DOHH2 (cell line): ENCODE measurements at regions not wholly inside any gene's neighbourhood (a gene's known extent, or its start where the extent isn't known, plus 50 kb on each side); places are given as distances from the start of the nearest gene placed in this dataset.
"Not testable (repeated sequence)": the region's sequence is repeated elsewhere in the genome, so short reads cannot be mapped to it uniquely, and the experiment has no call there.

Experiments used
- H3F3A ChIP-seq: fragments of 200-600 bp; sonication (generic), shearing (Covaris generic); 2 replicates; pipeline ENCODE4 v1.6.0; 2016; ENCODE audit warnings: antibody characterized with exemption, mild to moderate bottlenecking; ENCODE audit not compliant: control insufficient read depth, insufficient read depth
- H3K27ac ChIP-seq: fragments of 200-600 bp; sonication (generic); 2 replicates; pipeline ENCODE4 v1.5.1; 2014; ENCODE audit warnings: low read depth, mild to moderate bottlenecking, low read length, moderate library complexity
- H3K27me3 ChIP-seq: fragments of 200-600 bp; sonication (generic); 2 replicates; pipeline ENCODE4 v1.6.1; 2014; ENCODE audit warnings: mild to moderate bottlenecking, low read length, mixed read lengths; ENCODE audit not compliant: control insufficient read depth
- H3K36me3 ChIP-seq: fragments of 200-600 bp; sonication (generic); 2 replicates; pipeline ENCODE4 v1.6.1; 2014; ENCODE audit warnings: mild to moderate bottlenecking, low read length, moderate library complexity, mixed read lengths; ENCODE audit not compliant: control insufficient read depth
- H3K4me1 ChIP-seq: fragments of 200-600 bp; sonication (generic); 2 replicates; pipeline ENCODE4 v1.6.1; 2014; ENCODE audit warnings: mild to moderate bottlenecking, low read length, mixed read lengths; ENCODE audit not compliant: control insufficient read depth
- H3K4me2 ChIP-seq: fragments of 200-600 bp; sonication (generic); 2 replicates; pipeline ENCODE4 v1.6.0; 2014; ENCODE audit warnings: mild to moderate bottlenecking, low read length, moderate library complexity
- H3K4me3 ChIP-seq: fragments of 200-600 bp; sonication (generic); 2 replicates; pipeline ENCODE4 v1.5.1; 2014; ENCODE audit warnings: mild to moderate bottlenecking, low read length, mixed read lengths
- H3K79me2 ChIP-seq: fragments of 200-600 bp; sonication (generic); 2 replicates; pipeline ENCODE4 v1.6.1; 2014; ENCODE audit warnings: mild to moderate bottlenecking, low read length, mixed read lengths; ENCODE audit not compliant: control insufficient read depth
- H3K9me2 ChIP-seq: fragments of 200-600 bp; sonication (generic); replicated peaks from 2 replicates; pipeline ENCODE4 v1.6.1; 2014; ENCODE audit warnings: mild to moderate bottlenecking, low read length, mixed read lengths; ENCODE audit not compliant: control insufficient read depth
- H3K9me3 ChIP-seq: fragments of 200-600 bp; sonication (generic); 2 replicates; pipeline ENCODE4 v1.6.1; 2014; ENCODE audit warnings: antibody characterized with exemption, low read length, mixed read lengths; ENCODE audit not compliant: control insufficient read depth, insufficient read depth
- H4K20me1 ChIP-seq: fragments of 200-600 bp; sonication (generic); 2 replicates; pipeline ENCODE4 v1.6.0; 2014; ENCODE audit warnings: low read depth, mild to moderate bottlenecking, antibody characterized with exemption, low read length, moderate library complexity; ENCODE audit not compliant: control insufficient read depth, insufficient read depth
- EZH2phosphoT487 ChIP-seq: fragments of 200-600 bp; sonication (generic); IDR thresholded peaks from 2 replicates; pipeline ENCODE4 v1.6.1; 2017; ENCODE audit warnings: borderline replicate concordance, mild to moderate bottlenecking, antibody characterized with exemption, low read length, moderate library complexity, mixed read lengths
- TF ChIP-seq, protein P1 (sequence below): fragments of 200-600 bp; sonication (generic); IDR thresholded peaks from one replicate; pipeline ENCODE4 v1.5.1; 2014; ENCODE audit warnings: antibody characterized with exemption, mild to moderate bottlenecking, low read depth, low read length; ENCODE audit not compliant: poor library complexity, severe bottlenecking

- Histone ChIP-seq H3K4me3 (no peak overlapping the region), H3K27ac (no peak overlapping the region), H3K9me3 (no peaks in the 10 kb centered on the region), H3K27me3 (no peaks in the 10 kb centered on the region), H3K4me2 (no peak overlapping the region), H3F3A (no peaks in the 10 kb centered on the region), H3K4me1 (no peaks in the 10 kb centered on the region), H3K9me2 (no peaks in the 10 kb centered on the region), H3K36me3 (no peaks in the 10 kb centered on the region), H3K79me2 (no peaks in the 10 kb centered on the region), H4K20me1 (no peaks in the 10 kb centered on the region)
- TF ChIP-seq EZH2phosphoT487, result no peak
- TF ChIP-seq, protein P1, sequence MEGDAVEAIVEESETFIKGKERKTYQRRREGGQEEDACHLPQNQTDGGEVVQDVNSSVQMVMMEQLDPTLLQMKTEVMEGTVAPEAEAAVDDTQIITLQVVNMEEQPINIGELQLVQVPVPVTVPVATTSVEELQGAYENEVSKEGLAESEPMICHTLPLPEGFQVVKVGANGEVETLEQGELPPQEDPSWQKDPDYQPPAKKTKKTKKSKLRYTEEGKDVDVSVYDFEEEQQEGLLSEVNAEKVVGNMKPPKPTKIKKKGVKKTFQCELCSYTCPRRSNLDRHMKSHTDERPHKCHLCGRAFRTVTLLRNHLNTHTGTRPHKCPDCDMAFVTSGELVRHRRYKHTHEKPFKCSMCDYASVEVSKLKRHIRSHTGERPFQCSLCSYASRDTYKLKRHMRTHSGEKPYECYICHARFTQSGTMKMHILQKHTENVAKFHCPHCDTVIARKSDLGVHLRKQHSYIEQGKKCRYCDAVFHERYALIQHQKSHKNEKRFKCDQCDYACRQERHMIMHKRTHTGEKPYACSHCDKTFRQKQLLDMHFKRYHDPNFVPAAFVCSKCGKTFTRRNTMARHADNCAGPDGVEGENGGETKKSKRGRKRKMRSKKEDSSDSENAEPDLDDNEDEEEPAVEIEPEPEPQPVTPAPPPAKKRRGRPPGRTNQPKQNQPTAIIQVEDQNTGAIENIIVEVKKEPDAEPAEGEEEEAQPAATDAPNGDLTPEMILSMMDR, result no peak
Measured at GRCh38 chr21:15297824-15298223, 233.0 kb upstream of the NRIP1 start.

GRCh38 chr21:15298306-15298705 lies 233.5 kb upstream of the NRIP1 start:
- H3K79me2 ChIP-seq, result no peaks in the 10 kb centered on the region
- no peaks in the 10 kb centered on the region for H3K4me1 ChIP-seq
- no peaks in the 10 kb centered on the region for H3K27me3 ChIP-seq
- no peak overlapping the region for H3K27ac ChIP-seq
- H3K9me3 ChIP-seq, result no peaks in the 10 kb centered on the region
- no peak overlapping the region for H3K4me3 ChIP-seq
- no peaks in the 10 kb centered on the region for H3F3A ChIP-seq
- no peaks in the 10 kb centered on the region for H3K9me2 ChIP-seq
- H3K4me2 ChIP-seq, result no peak overlapping the region
- TF ChIP-seq, protein P1, result no peak
- TF ChIP-seq EZH2phosphoT487, result no peak
- no peaks in the 10 kb centered on the region for H4K20me1 ChIP-seq
- no peaks in the 10 kb centered on the region for H3K36me3 ChIP-seq

GRCh38 chr21:15298755-15299154 lies 234.0 kb upstream of the NRIP1 start:
- H4K20me1 ChIP-seq, H3K4me1 ChIP-seq, H3K36me3 ChIP-seq, H3K9me3 ChIP-seq, H3K79me2 ChIP-seq, H3K27me3 ChIP-seq, H3K27ac ChIP-seq, H3K4me3 ChIP-seq, H3F3A ChIP-seq, H3K4me2 ChIP-seq, H3K9me2 ChIP-seq: not testable (repeated sequence)

DNA sequence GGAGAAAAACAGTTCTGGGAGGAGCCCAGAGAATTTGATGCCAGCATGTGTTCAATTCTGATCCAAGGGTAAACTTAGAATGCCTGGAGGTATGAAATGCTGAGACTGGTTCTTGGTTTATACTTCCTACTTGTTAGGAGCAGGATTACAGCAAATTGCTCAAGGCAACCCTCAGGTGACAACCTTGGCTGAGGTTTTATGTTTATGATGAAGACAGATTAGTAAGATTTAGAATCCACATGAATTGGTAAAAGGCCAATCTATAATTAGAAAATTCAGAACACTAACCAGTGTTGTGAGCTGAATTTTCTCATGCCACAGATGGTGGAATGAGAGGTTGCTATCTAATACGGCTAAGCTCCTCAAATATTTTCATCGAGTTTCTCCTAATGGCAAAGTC lies 235.3 kb upstream of the NRIP1 start:
- H4K20me1 ChIP-seq, result no peaks in the 10 kb centered on the region
- no peaks in the 10 kb centered on the region for H3F3A ChIP-seq
- H3K27me3 ChIP-seq, result no peaks in the 10 kb centered on the region
- TF ChIP-seq EZH2phosphoT487, result no peak
- TF ChIP-seq, protein P1, result no peak
- H3K9me3 ChIP-seq, result no peaks in the 10 kb centered on the region
- H3K9me2 ChIP-seq, result no peaks in the 10 kb centered on the region
- no peak overlapping the region for H3K4me2 ChIP-seq
- no peaks in the 10 kb centered on the region for H3K4me1 ChIP-seq
- H3K27ac ChIP-seq, result no peak overlapping the region
- H3K4me3 ChIP-seq, result no peak overlapping the region
- no peaks in the 10 kb centered on the region for H3K36me3 ChIP-seq
- no peaks in the 10 kb centered on the region for H3K79me2 ChIP-seq
